ENCODE measurements at regions not wholly inside any gene's neighbourhood (a gene's known extent, or its start where the extent isn't known, plus 50 kb on each side); places are given as distances from the start of the nearest gene placed in this dataset.
A peak's percentile ranks its signal among the peaks of the same experiment; 100 is the strongest.

GRCh38 chr4:111869339-111869738 lies 275.9 kb upstream of the FAM241A start:
- no peak for DNase-seq (ENCODE audit: low read depth)

- DNase-seq (ENCODE audit: low read depth): no peak
These were observed 273.5 kb upstream of the FAM241A start for GRCh38 chr4:111871802-111872201.

- DNase-seq (ENCODE audit: low read depth): no peak
These were observed 271.5 kb upstream of the FAM241A start for GRCh38 chr4:111873801-111874200.

- no peak for DNase-seq (ENCODE audit: low read depth)
These were observed 265.7 kb upstream of the FAM241A start for GRCh38 chr4:111879539-111879938.

- DNase-seq (ENCODE audit: low read depth): no peak
These were observed 265.1 kb upstream of the FAM241A start for GRCh38 chr4:111880116-111880515.

GRCh38 chr4:111883557-111883999 lies 261.7 kb upstream of the FAM241A start:
- DNase-seq (ENCODE audit: low read depth): no peak

GRCh38 chr4:111890412-111890811 lies 254.8 kb upstream of the FAM241A start:
- no peak for DNase-seq (ENCODE audit: low read depth)

- no peak for DNase-seq (ENCODE audit: low read depth)
These were observed 239.7 kb upstream of the FAM241A start for GRCh38 chr4:111905511-111905910.

- no peak for DNase-seq (ENCODE audit: low read depth)
These were observed 225.6 kb upstream of the FAM241A start for GRCh38 chr4:111919639-111920038.

GRCh38 chr4:111921714-111922113 lies 223.5 kb upstream of the FAM241A start:
- DNase-seq (ENCODE audit: low read depth): no peak

- no peak for DNase-seq (ENCODE audit: low read depth)
These were observed 221.5 kb upstream of the FAM241A start for GRCh38 chr4:111923786-111924185.

- no peak for DNase-seq (ENCODE audit: low read depth)
These were observed 220.6 kb upstream of the FAM241A start for GRCh38 chr4:111924696-111925095.

GRCh38 chr4:111930659-111931058 lies 214.6 kb upstream of the FAM241A start:
- DNase-seq (ENCODE audit: low read depth): no peak

GRCh38 chr4:111933703-111934102 lies 211.6 kb upstream of the FAM241A start:
- DNase-seq (ENCODE audit: low read depth): no peak

GRCh38 chr4:111934314-111934713 lies 210.9 kb upstream of the FAM241A start:
- no peak for DNase-seq (ENCODE audit: low read depth)

GRCh38 chr4:111937368-111937767 lies 207.9 kb upstream of the FAM241A start:
- DNase-seq (ENCODE audit: low read depth): peak; percentile 16

GRCh38 chr4:111941957-111942356 lies 203.3 kb upstream of the FAM241A start:
- no peak for DNase-seq (ENCODE audit: low read depth)

GRCh38 chr4:111943796-111944203 lies 201.5 kb upstream of the FAM241A start:
- DNase-seq (ENCODE audit: low read depth): peak; percentile 5

- no peak for DNase-seq (ENCODE audit: low read depth)
These were observed 200.2 kb upstream of the FAM241A start for GRCh38 chr4:111945014-111945413.

- no peak for DNase-seq (ENCODE audit: low read depth)
These were observed 198.5 kb upstream of the FAM241A start for GRCh38 chr4:111946800-111947199.

- DNase-seq (ENCODE audit: low read depth): no peak
These were observed 192.6 kb upstream of the FAM241A start for GRCh38 chr4:111952688-111953087.

GRCh38 chr4:111954550-111954949 lies 190.7 kb upstream of the FAM241A start:
- DNase-seq (ENCODE audit: low read depth): no peak

GRCh38 chr4:111955001-111955400 lies 190.3 kb upstream of the FAM241A start:
- DNase-seq (ENCODE audit: low read depth): no peak

- DNase-seq (ENCODE audit: low read depth): no peak
These were observed 188.1 kb upstream of the FAM241A start for GRCh38 chr4:111957116-111957515.

- DNase-seq (ENCODE audit: low read depth): no peak
These were observed 187.3 kb upstream of the FAM241A start for GRCh38 chr4:111957997-111958396.
